ENCODE measurements at regions not wholly inside any gene's neighbourhood (a gene's known extent, or its start where the extent isn't known, plus 50 kb on each side); places are given as distances from the start of the nearest gene placed in this dataset.

- DNase-seq (ENCODE audit: low spot score): no peak
These were observed 160.0 kb downstream of the SMIM20 start for GRCh38 chr4:26073886-26074560.

GRCh38 chr4:26074712-26075430 lies 160.9 kb downstream of the SMIM20 start:
- peak; percentile 75 for DNase-seq (ENCODE audit: low spot score)

DNA sequence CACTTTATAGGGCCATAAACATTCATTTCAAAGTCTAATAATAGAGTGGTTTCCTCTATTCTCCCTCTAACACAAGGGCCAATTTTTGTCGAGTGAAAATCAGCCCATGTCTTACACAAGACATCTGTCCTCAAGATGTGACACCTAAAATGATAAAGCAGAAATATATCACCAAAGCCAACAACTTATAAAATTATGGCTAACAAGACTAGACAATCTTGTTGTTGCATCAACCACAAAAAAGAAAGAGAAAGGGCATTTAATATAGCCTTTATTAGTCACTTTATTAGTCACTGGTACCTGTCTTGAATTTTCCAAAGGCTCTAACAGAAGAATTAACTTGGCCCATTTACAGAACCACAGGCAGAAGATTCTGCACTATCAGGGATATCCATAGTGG lies 161.6 kb downstream of the SMIM20 start:
- DNase-seq (ENCODE audit: low spot score): no peak

- DNase-seq (ENCODE audit: low spot score): no peak
These were observed 162.1 kb downstream of the SMIM20 start for GRCh38 chr4:26076000-26076587.

- DNase-seq (ENCODE audit: low spot score): no peak
These were observed 162.9 kb downstream of the SMIM20 start for GRCh38 chr4:26076896-26077295.

- no peak for DNase-seq (ENCODE audit: low spot score)
These were observed 163.7 kb downstream of the SMIM20 start for GRCh38 chr4:26077756-26078155.

GRCh38 chr4:26080870-26081628 lies 167.0 kb downstream of the SMIM20 start:
- no peak for DNase-seq (ENCODE audit: low spot score)

DNA sequence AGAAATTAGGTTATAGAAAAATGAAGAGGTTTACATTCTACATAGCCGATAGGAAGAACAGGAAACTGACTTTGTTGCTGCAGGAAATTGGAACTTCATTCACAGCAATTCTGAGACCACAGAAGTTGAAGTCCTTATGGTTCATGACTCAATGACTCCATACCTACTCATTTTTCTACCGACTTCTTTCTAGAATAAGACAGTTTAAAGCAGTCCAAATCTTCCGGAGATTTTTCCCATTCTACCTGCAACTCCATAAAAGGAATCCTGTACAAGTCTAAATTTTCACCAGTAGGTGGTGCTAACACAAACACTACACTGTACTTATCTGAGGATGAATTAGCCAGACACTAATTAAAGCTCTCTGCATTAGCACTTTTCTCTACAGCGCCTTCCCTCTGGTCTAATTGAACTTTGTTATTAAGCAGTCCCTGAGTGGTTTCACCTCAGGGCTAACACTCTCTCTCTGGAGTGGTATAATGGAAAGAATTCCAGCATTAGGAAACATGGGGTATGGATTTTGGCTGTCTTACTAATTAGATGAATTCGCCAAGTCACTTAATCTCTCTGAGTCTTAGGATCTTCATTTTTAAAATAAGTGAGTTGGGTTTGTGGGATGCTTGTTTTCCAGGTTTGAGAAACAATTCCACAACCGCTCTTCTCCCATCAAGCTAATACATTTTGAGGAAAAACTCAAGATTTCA lies 167.9 kb downstream of the SMIM20 start:
- DNase-seq (ENCODE audit: low spot score): peak; percentile 56

GRCh38 chr4:26082565-26082964 lies 168.5 kb downstream of the SMIM20 start:
- no peak for DNase-seq (ENCODE audit: low spot score)

GRCh38 chr4:26083987-26084386 lies 170.0 kb downstream of the SMIM20 start:
- DNase-seq (ENCODE audit: low spot score): no peak

DNA sequence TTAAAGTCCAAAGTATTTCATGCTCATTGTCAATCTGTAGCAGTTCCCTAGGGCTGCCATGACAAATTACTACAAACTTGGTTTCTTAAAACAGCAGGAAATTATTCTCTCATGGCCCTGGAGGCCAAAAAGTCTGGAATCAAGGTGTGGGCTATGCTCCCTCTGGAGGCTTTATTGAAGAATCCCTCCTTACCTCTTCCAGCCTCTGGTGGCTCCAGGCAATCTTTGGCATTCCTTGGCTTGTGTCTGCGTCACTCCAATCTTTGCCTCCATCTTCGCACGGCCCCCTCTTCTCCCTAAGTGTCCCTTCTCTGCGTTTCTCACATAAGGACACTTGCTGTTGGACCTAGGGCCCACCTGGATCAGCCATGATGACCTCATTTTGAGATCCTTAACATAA lies 170.4 kb downstream of the SMIM20 start:
- DNase-seq (ENCODE audit: low spot score): no peak

GRCh38 chr4:26085551-26085950 lies 171.5 kb downstream of the SMIM20 start:
- DNase-seq (ENCODE audit: low spot score): no peak

DNA sequence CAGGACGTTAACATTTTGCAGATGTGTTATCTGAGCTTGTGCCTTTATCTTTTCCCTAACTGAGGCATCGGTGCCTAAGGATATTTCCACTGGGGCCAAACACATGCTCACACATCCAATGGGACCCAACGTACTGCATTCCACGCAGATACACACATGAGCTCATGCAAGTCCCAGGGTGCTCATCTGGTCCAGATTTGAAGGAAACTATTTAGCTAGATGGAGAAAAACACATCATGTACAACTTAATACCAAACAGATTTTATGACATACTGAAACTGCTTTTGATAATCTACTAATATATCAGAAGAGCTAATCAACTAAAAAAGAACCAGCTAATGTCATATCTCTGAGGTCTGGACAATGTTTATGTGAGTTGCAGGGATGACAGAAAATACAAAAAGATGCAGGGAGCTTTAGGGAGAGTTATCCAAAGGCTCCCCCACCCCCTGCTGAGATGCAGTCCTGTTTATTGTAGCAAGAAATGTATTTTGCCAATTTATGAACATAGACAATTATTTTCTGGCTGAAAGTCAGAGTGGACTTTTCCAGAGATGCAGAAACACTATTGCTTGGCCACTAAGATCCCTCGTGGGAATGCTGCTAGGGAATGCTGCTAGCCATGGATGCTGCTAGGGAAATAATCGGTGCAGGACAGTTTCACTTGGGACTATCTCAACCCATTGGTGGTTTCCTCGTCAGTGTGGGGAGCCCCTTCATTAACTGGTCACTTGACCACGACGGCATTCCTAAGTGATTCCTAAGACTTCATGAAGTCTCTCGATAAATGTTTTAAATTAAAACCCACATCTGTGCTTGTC lies 172.8 kb downstream of the SMIM20 start:
- DNase-seq (ENCODE audit: low spot score): no peak

- no peak for DNase-seq (ENCODE audit: low spot score)
These were observed 174.5 kb downstream of the SMIM20 start for GRCh38 chr4:26088433-26088928.

GRCh38 chr4:26093551-26093950 lies 179.5 kb downstream of the SMIM20 start:
- no peak for DNase-seq (ENCODE audit: low spot score)

DNA sequence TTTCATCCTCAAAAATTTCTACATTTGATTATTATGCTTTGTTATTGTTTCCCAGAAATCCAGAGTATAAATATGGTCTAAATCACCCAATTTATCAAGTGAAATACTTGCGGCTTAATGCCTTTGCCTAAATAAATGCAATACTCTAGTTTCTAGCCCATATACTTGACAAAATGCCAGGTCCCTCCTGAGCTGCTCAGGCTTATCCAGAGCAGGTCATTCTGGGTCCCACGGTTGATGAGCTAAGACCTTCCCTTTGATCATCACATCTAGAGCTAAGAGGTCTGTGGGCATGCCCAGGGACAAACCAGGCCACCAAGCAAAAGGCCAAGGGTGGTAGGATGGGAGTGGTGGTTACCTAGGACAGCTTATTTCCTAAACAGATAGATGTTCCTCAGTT lies 180.1 kb downstream of the SMIM20 start:
- DNase-seq (ENCODE audit: low spot score): no peak

DNA sequence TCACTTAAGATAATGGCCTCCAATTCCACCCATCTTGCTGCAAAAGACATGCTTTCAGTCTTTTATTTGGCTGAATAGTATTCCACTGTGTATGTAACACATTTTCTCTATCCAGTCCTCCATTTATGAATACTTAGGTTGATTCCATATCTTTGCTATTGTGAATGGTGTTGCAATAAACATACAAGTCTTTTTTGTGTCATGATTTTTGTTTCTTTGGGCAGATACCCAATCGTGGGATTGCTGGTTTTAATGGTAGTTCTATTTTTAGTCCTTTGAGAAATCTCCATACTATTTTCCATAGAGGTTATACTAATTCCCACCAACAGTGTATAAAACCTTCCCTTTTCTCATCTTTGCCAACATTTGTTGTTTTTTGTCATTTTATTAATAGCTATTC lies 180.9 kb downstream of the SMIM20 start:
- DNase-seq (ENCODE audit: low spot score): no peak

- DNase-seq (ENCODE audit: low spot score): no peak
These were observed 185.9 kb downstream of the SMIM20 start for GRCh38 chr4:26099967-26100366.

GRCh38 chr4:26101011-26101410 lies 187.0 kb downstream of the SMIM20 start:
- no peak for DNase-seq (ENCODE audit: low spot score)

DNA sequence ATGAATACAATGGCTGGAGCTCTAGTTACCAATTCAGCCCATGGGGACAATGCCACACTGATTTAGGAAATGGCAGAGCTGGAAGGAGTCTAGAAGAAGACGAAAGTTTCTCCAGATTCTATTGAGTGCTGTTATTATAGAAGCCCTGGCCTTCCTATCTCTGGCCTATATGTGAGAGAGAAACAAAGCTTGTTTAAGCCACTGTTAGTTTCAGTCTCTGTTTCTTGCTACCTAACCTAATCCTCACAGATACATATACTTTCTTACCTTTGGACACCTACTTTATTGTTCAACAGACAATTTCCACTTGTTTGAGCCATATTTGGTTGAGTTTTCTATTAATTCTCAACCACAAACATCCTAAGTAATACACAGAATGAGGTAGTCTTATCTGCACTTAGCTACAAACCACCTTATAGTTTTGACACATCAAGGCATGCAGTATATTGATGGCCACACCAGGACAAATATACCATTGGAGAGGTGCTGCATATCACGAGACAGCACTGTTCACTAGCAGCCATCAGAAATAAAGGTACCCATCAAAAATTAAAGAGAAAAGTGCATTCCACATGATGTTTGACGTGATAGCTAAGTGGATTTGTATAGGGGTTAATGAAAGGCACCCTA lies 190.2 kb downstream of the SMIM20 start:
- no peak for DNase-seq (ENCODE audit: low spot score)

GRCh38 chr4:26105337-26105736 lies 191.3 kb downstream of the SMIM20 start:
- DNase-seq (ENCODE audit: low spot score): no peak

All from germinal center (tissue), 1 donor.